Nephron (organoid): ENCODE measurements at regions not wholly inside any gene's neighbourhood (a gene's known extent, or its start where the extent isn't known, plus 50 kb on each side); places are given as distances from the start of the nearest gene placed in this dataset.

ENCODE experiments used
- H3K27ac Mint-ChIP-seq, 3 experiments: 2 replicates each; pipeline ENCODE4 v1.8.0; 2020; ENCODE audit warnings: mixed read lengths in 3 of 3, mild to moderate bottlenecking in 2 of 3, moderate library complexity in 1 of 3
- H3K27me3 Mint-ChIP-seq: 2 replicates; pipeline ENCODE4 v1.8.0; 2021; ENCODE audit warnings: low read depth, mild to moderate bottlenecking, moderate library complexity, mixed read lengths
- H3K36me3 Mint-ChIP-seq: 2 replicates; pipeline ENCODE4 v1.8.0; 2020; ENCODE audit warnings: low read depth, mixed read lengths
- H3K4me1 Mint-ChIP-seq: 2 replicates; pipeline ENCODE4 v1.8.0; 2020; ENCODE audit warnings: mixed read lengths
- H3K4me3 Mint-ChIP-seq, 3 experiments: 2 replicates each; pipeline ENCODE4 v1.8.0; 2020; ENCODE audit warnings: mild to moderate bottlenecking in 3 of 3, mixed read lengths in 3 of 3, moderate library complexity in 2 of 3
- H3K9me3 Mint-ChIP-seq: 2 replicates; pipeline ENCODE4 v1.8.0; 2020; ENCODE audit warnings: mixed read lengths
- CTCF ChIP-seq, 3 experiments: fragments of 200-600 bp; sonication (generic); IDR thresholded peaks; one replicate each; pipeline ENCODE4 v1.5.0; 2021; ENCODE audit warnings: antibody characterized with exemption in 3 of 3; ENCODE audit not compliant: unreplicated experiment in 3 of 3

GRCh38 chr18:22493255-22493654 lies 75.5 kb upstream of the CTAGE1 start:
- Mint-ChIP-seq H3K9me3 (peaks cover 2% of the 10 kb centered on the region), H3K27ac (peak overlapping the region; percentile 38 to 86 (median 77)), H3K4me1 (peaks cover 24% of the 10 kb centered on the region), H3K36me3 (no peaks in the 10 kb centered on the region), H3K27me3 (no peaks in the 10 kb centered on the region), H3K4me3 (no peak overlapping the region)
- TF ChIP-seq CTCF (IDR thresholded peaks at IDR 0.05; ENCODE audit: unreplicated experiment in 3 of 3): no peak

GRCh38 chr18:22493940-22494339 lies 76.2 kb upstream of the CTAGE1 start:
- Mint-ChIP-seq H3K27me3 (no peaks in the 10 kb centered on the region), H3K4me3 (no peak overlapping the region), H3K27ac (peak overlapping the region; percentile 38 to 86 (median 77)), H3K9me3 (peaks cover 4% of the 10 kb centered on the region), H3K36me3 (no peaks in the 10 kb centered on the region), H3K4me1 (peaks cover 21% of the 10 kb centered on the region)
- no peak for TF ChIP-seq CTCF (IDR thresholded peaks at IDR 0.05; ENCODE audit: unreplicated experiment in 3 of 3)

GRCh38 chr18:22494771-22495170 lies 77.1 kb upstream of the CTAGE1 start:
- Mint-ChIP-seq H3K27me3 (no peaks in the 10 kb centered on the region), H3K9me3 (peaks cover 5% of the 10 kb centered on the region), H3K36me3 (no peaks in the 10 kb centered on the region), H3K4me1 (peaks cover 16% of the 10 kb centered on the region), H3K27ac (peak overlapping the region in 2 of 3 experiments; percentile 38 to 77), H3K4me3 (no peak overlapping the region)
- no peak for TF ChIP-seq CTCF (IDR thresholded peaks at IDR 0.05; ENCODE audit: unreplicated experiment in 3 of 3)

- Mint-ChIP-seq H3K4me3 (no peak overlapping the region), H3K9me3 (peaks cover 10% of the 10 kb centered on the region), H3K27ac (no peak overlapping the region), H3K4me1 (peaks cover 9% of the 10 kb centered on the region), H3K36me3 (no peaks in the 10 kb centered on the region), H3K27me3 (no peaks in the 10 kb centered on the region)
- TF ChIP-seq CTCF (IDR thresholded peaks at IDR 0.05; ENCODE audit: unreplicated experiment in 3 of 3): no peak
These were observed 81.7 kb upstream of the CTAGE1 start for GRCh38 chr18:22499421-22499820.

GRCh38 chr18:22503803-22504202 lies 86.1 kb upstream of the CTAGE1 start:
- H3K4me3 Mint-ChIP-seq: no peak overlapping the region
- no peaks in the 10 kb centered on the region for H3K36me3 Mint-ChIP-seq
- no peaks in the 10 kb centered on the region for H3K27me3 Mint-ChIP-seq
- H3K27ac Mint-ChIP-seq: peak overlapping the region; percentile 76 to 94 (median 86)
- H3K9me3 Mint-ChIP-seq: peaks cover 7% of the 10 kb centered on the region
- no peak for TF ChIP-seq CTCF (IDR thresholded peaks at IDR 0.05; ENCODE audit: unreplicated experiment in 3 of 3)
- H3K4me1 Mint-ChIP-seq: peaks cover 9% of the 10 kb centered on the region

- H3K4me3 Mint-ChIP-seq: no peak overlapping the region
- no peaks in the 10 kb centered on the region for H3K36me3 Mint-ChIP-seq
- H3K4me1 Mint-ChIP-seq: peaks cover 9% of the 10 kb centered on the region
- TF ChIP-seq CTCF (IDR thresholded peaks at IDR 0.05; ENCODE audit: unreplicated experiment in 3 of 3): no peak
- H3K9me3 Mint-ChIP-seq: peaks cover 5% of the 10 kb centered on the region
- no peaks in the 10 kb centered on the region for H3K27me3 Mint-ChIP-seq
- peak overlapping the region; percentile 76 to 94 (median 86) for H3K27ac Mint-ChIP-seq
These were observed 86.7 kb upstream of the CTAGE1 start for GRCh38 chr18:22504251-22505030.
